Panc1 (cell line): ENCODE measurements at regions not wholly inside any gene's neighbourhood (a gene's known extent, or its start where the extent isn't known, plus 50 kb on each side); places are given as distances from the start of the nearest gene placed in this dataset.

Experiments used
- ATAC-seq: fragments of 200-7000 bp; cut with Tn5 transposase; 2 replicates; pipeline ENCODE4 v1.9.1; 2020; ENCODE audit warnings: mild to moderate bottlenecking, moderate library complexity
- BruUV-seq: library from RNA; stranded (reverse); fragments of 400-500 nt; replicated peaks from 2 replicates; lab custom pipeline; 2021; lab: Mats Ljungman, UMichigan
- CTCF ChIA-PET: fragments of 300-600 bp; sonication (Branson Sonifier 250); formaldehyde crosslinking; loops from one replicate; lab custom pipeline; 2022; ENCODE audit warnings: antibody characterized with exemption; lab: Charles Lee
- POLR2A ChIA-PET: fragments of 300-600 bp; sonication (Branson Sonifier 250); formaldehyde crosslinking; loops from one replicate; lab custom pipeline; 2022; ENCODE audit warnings: antibody characterized with exemption; lab: Charles Lee
- DNase-seq: peaks from one replicate; pipeline ENCODE4 v3.0.0-alpha.2; 2010; ENCODE audit warnings: low read depth, low spot score
- H3K27ac ChIP-seq: 2 replicates; pipeline ENCODE4 v1.5.1; 2011; ENCODE audit warnings: mild to moderate bottlenecking, low read length, inconsistent platforms
- H3K27me3 ChIP-seq: fragments of 200-500 bp; sonication (Bioruptor generic); 2 replicates; pipeline ENCODE4 v1.6.0; 2014; ENCODE audit warnings: low read length, inconsistent platforms; ENCODE audit not compliant: control insufficient read depth, insufficient read depth
- H3K36me3 ChIP-seq: fragments of 200-500 bp; sonication (Bioruptor generic); 2 replicates; pipeline ENCODE4 v1.5.1; 2014; ENCODE audit warnings: inconsistent platforms, mild to moderate bottlenecking, low read length, moderate library complexity; ENCODE audit not compliant: control insufficient read depth, insufficient read depth
- H3K4me1 ChIP-seq: 2 replicates; pipeline ENCODE4 v1.5.1; 2011; ENCODE audit warnings: inconsistent platforms, mild to moderate bottlenecking, low read length, moderate library complexity; ENCODE audit not compliant: control insufficient read depth, insufficient read depth
- H3K4me3 ChIP-seq, 2 experiments: 2 replicates each; pipeline ENCODE4 v1.5.1; 2011 to 2012; ENCODE audit warnings: low read depth in 2 of 2, low read length in 2 of 2, mild to moderate bottlenecking in 2 of 2, inconsistent platforms in 1 of 2, moderate library complexity in 1 of 2
- H3K9me3 ChIP-seq: fragments of 200-500 bp; sonication (Bioruptor generic); 2 replicates; pipeline ENCODE4 v1.5.1; 2014; ENCODE audit warnings: low read depth, mild to moderate bottlenecking, inconsistent platforms, low read length, moderate library complexity; ENCODE audit not compliant: control insufficient read depth, insufficient read depth
- POLR2AphosphoS5 ChIP-seq: IDR thresholded peaks from 2 replicates; pipeline ENCODE4 v1.6.1; 2012; ENCODE audit warnings: mild to moderate bottlenecking, low read depth, low read length, moderate library complexity
- SIN3A ChIP-seq: IDR thresholded peaks from 2 replicates; pipeline ENCODE4 v1.6.1; 2012; ENCODE audit warnings: low read depth, mild to moderate bottlenecking, low read length, moderate library complexity, borderline replicate concordance; ENCODE audit not compliant: insufficient read depth
- TCF7L2 ChIP-seq: IDR thresholded peaks from 2 replicates; pipeline ENCODE4 v1.6.1; 2011; ENCODE audit warnings: mild to moderate bottlenecking, low read depth, low read length, inconsistent platforms
- in situ Hi-C: cut with HindIII; loops from 2 replicates; pipeline ENCODE4 v1.10.0; 2016; ENCODE audit warnings: low sequenced_read_pairs, low pct_unique_long_range_greater_than_20kb
- intact Hi-C: fragments of 100-400 bp; cut with micrococcal nuclease; formaldehyde crosslinking; loops from one replicate; pipeline ENCODE4 v1.10.0; 2022; ENCODE audit not compliant: unreplicated experiment
- TF ChIP-seq, protein P1 (sequence below), 2 experiments: IDR thresholded peaks; 2 replicates each; pipeline ENCODE4 v1.6.1; 2011 to 2012; ENCODE audit warnings: low read depth in 2 of 2, control low read depth in 1 of 2, low read length in 1 of 2, mild to moderate bottlenecking in 1 of 2, moderate library complexity in 1 of 2; ENCODE audit not compliant: insufficient read depth in 1 of 2
- TF ChIP-seq, protein P2 (sequence below): fragments of 450-650 bp; IDR thresholded peaks from 2 replicates; pipeline ENCODE4 v1.5.1; 2017; ENCODE audit warnings: mild to moderate bottlenecking

DNA sequence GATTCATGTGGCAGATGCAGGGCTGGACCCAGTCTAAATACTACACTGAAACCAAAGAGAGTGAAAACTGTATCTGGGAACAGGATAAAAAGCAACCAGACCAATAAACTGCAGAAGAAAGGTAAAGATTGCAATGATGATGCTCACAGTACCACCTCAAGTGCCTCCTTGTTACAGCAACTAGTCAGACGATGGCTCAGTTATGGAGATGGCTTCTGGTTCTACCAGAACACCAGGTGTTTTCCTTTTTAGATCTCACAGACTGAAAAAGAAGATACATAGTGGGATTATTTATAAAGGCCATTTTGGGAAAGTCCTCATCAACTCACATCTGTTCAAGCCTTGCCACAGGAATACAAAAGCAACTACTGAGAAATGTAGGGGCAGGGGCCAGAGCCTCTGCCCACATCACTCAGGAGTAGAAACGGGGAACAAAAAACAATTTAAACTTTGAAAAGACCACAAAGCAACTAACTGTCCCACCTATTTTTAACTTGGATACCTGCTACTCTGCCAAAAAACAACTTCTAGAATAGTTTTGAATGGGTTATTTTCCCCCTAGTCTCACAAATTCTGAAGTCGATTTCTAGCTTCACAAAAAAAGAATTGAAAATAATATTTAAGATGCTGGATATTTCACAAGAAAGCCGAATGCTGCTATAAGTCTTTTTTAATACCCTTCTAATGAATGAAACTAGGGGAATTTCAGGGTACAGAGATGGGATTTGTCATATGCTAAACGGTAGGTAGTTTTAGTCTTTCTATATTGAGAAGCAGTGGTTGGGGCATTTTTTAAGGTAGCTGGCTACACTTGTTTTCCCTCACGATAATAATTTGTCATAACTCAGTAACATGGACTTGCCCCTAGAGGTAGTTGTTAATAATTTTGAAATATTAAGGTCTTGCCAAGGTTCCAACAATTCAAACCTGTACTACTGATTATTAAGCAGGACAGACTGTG, 197.2 kb upstream of the TMPO start:
- BruUV-seq: no TSS peak
- H3K36me3 ChIP-seq: no peaks in the 10 kb centered on the region
- TF ChIP-seq, protein P1, sequence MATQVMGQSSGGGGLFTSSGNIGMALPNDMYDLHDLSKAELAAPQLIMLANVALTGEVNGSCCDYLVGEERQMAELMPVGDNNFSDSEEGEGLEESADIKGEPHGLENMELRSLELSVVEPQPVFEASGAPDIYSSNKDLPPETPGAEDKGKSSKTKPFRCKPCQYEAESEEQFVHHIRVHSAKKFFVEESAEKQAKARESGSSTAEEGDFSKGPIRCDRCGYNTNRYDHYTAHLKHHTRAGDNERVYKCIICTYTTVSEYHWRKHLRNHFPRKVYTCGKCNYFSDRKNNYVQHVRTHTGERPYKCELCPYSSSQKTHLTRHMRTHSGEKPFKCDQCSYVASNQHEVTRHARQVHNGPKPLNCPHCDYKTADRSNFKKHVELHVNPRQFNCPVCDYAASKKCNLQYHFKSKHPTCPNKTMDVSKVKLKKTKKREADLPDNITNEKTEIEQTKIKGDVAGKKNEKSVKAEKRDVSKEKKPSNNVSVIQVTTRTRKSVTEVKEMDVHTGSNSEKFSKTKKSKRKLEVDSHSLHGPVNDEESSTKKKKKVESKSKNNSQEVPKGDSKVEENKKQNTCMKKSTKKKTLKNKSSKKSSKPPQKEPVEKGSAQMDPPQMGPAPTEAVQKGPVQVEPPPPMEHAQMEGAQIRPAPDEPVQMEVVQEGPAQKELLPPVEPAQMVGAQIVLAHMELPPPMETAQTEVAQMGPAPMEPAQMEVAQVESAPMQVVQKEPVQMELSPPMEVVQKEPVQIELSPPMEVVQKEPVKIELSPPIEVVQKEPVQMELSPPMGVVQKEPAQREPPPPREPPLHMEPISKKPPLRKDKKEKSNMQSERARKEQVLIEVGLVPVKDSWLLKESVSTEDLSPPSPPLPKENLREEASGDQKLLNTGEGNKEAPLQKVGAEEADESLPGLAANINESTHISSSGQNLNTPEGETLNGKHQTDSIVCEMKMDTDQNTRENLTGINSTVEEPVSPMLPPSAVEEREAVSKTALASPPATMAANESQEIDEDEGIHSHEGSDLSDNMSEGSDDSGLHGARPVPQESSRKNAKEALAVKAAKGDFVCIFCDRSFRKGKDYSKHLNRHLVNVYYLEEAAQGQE (IDR thresholded peaks at IDR 0.05; ENCODE audit: insufficient read depth in 1 of 2, low read depth in 2 of 2, low read length in 1 of 2): no peak
- no peak for TF ChIP-seq SIN3A
- no peak for TF ChIP-seq TCF7L2
- TF ChIP-seq, protein P2, sequence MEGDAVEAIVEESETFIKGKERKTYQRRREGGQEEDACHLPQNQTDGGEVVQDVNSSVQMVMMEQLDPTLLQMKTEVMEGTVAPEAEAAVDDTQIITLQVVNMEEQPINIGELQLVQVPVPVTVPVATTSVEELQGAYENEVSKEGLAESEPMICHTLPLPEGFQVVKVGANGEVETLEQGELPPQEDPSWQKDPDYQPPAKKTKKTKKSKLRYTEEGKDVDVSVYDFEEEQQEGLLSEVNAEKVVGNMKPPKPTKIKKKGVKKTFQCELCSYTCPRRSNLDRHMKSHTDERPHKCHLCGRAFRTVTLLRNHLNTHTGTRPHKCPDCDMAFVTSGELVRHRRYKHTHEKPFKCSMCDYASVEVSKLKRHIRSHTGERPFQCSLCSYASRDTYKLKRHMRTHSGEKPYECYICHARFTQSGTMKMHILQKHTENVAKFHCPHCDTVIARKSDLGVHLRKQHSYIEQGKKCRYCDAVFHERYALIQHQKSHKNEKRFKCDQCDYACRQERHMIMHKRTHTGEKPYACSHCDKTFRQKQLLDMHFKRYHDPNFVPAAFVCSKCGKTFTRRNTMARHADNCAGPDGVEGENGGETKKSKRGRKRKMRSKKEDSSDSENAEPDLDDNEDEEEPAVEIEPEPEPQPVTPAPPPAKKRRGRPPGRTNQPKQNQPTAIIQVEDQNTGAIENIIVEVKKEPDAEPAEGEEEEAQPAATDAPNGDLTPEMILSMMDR: no peak
- no peak for TF ChIP-seq POLR2AphosphoS5
- intact Hi-C loops: no loop called here
- DNase-seq (no peak), ATAC-seq (no peak)
- in situ Hi-C loops: no loop called here
- H3K27me3 ChIP-seq: no peaks in the 10 kb centered on the region
- ChIA-PET CTCF (no interaction called here), POLR2A (no interaction called here)
- H3K27ac ChIP-seq: no peak overlapping the region
- H3K9me3 ChIP-seq: no peaks in the 10 kb centered on the region
- no peaks in the 10 kb centered on the region for H3K4me1 ChIP-seq
- H3K4me3 ChIP-seq: no peak overlapping the region

DNA sequence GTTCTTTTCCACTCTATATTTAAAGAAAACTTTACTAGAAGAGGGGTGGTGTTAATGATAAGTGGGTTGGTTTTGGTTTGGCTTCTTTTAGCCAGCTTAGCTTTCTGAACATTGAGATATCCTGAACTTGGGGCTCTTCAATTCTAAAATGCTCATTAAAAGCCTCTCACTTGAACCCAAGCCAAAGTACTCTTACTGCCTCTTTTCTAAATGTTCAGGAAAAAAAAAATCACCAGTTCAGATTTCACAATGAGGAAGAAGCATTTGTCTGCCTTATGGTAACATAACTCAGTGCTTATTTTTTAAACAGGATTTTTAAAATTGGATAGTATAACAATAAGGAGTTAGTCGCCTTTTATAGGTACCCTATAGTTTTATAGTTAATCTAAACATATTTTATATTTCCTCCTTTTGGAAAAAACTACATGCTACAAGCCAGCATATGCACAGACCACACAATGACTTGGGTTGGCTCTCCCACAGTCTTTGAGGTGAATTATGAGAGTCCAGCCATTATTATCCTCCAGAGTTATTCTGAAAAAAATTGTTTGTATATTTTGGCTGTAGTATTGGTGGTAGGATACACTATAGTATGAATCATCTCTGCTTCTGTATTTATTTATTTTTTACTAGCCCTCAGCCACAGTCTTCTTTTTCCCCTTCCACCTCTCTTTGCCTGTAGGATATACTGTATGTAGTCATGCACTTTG, 195.5 kb upstream of the TMPO start:
- in situ Hi-C loops: no loop called here
- BruUV-seq: no TSS peak
- Histone ChIP-seq H3K27ac (no peak overlapping the region), H3K9me3 (no peaks in the 10 kb centered on the region), H3K36me3 (no peaks in the 10 kb centered on the region), H3K4me1 (no peaks in the 10 kb centered on the region), H3K27me3 (no peaks in the 10 kb centered on the region), H3K4me3 (no peak overlapping the region)
- intact Hi-C loops: no loop called here
- no peak for TF ChIP-seq SIN3A
- TF ChIP-seq, protein P2: no peak
- TF ChIP-seq TCF7L2: no peak
- no peak for TF ChIP-seq POLR2AphosphoS5
- TF ChIP-seq, protein P1 (IDR thresholded peaks at IDR 0.05; ENCODE audit: insufficient read depth in 1 of 2, low read depth in 2 of 2, low read length in 1 of 2): no peak
- DNase-seq: no peak
- POLR2A ChIA-PET: no interaction called here
- ATAC-seq: no peak
- CTCF ChIA-PET: no interaction called here
